Mesendoderm (in vitro differentiated cells): ENCODE measurements at regions not wholly inside any gene's neighbourhood (a gene's known extent, or its start where the extent isn't known, plus 50 kb on each side); places are given as distances from the start of the nearest gene placed in this dataset.
"Not testable (repeated sequence)": the region's sequence is repeated elsewhere in the genome, so short reads cannot be mapped to it uniquely, and the experiment has no call there.

Source experiments
- DNase-seq: peaks from one replicate; pipeline ENCODE4 v3.0.0; 2013
- H2AK5ac ChIP-seq: 2 replicates; pipeline ENCODE4 v1.6.1; 2013; ENCODE audit warnings: low read length, inconsistent platforms
- H2BK120ac ChIP-seq: 2 replicates; pipeline ENCODE4 v1.6.1; 2013; ENCODE audit warnings: low read depth, mild to moderate bottlenecking, low read length, moderate library complexity, mixed read lengths
- H2BK15ac ChIP-seq: replicated peaks from 2 replicates; pipeline ENCODE4 v1.6.1; 2013; ENCODE audit warnings: low read depth, mild to moderate bottlenecking, moderate library complexity
- H2BK5ac ChIP-seq: 2 replicates; pipeline ENCODE4 v1.6.1; 2013; ENCODE audit warnings: low read length, inconsistent platforms
- H3K18ac ChIP-seq: 2 replicates; pipeline ENCODE4 v1.6.1; 2013; ENCODE audit warnings: mild to moderate bottlenecking, low read length, mixed read lengths
- H3K23ac ChIP-seq: one replicate; pipeline ENCODE4 v1.6.1; 2013; ENCODE audit warnings: low read length
- H3K27ac ChIP-seq: 2 replicates; pipeline ENCODE4 v1.5.1; 2013; ENCODE audit warnings: low read depth, mild to moderate bottlenecking, inconsistent platforms, low read length, moderate library complexity
- H3K27me3 ChIP-seq: 2 replicates; pipeline ENCODE4 v1.6.1; 2013; ENCODE audit warnings: low read length, control low read depth, mild to moderate bottlenecking, inconsistent platforms; ENCODE audit not compliant: insufficient read depth, poor library complexity
- H3K36me3 ChIP-seq: 2 replicates; pipeline ENCODE4 v1.6.1; 2013; ENCODE audit warnings: low read length, inconsistent platforms; ENCODE audit not compliant: control insufficient read depth, insufficient read depth
- H3K4ac ChIP-seq: one replicate; pipeline ENCODE4 v1.6.1; 2013; ENCODE audit warnings: low read depth, mild to moderate bottlenecking, low read length, moderate library complexity
- H3K4me1 ChIP-seq: 2 replicates; pipeline ENCODE4 v1.6.1; 2013; ENCODE audit warnings: low read depth, low read length, inconsistent platforms; ENCODE audit not compliant: control insufficient read depth
- H3K4me2 ChIP-seq: 2 replicates; pipeline ENCODE4 v1.6.1; 2013; ENCODE audit warnings: low read length
- H3K4me3 ChIP-seq: 2 replicates; pipeline ENCODE4 v1.5.1; 2013; ENCODE audit warnings: mild to moderate bottlenecking, low read length
- H3K56ac ChIP-seq: one replicate; pipeline ENCODE4 v1.6.1; 2013; ENCODE audit warnings: low read length
- H3K79me1 ChIP-seq: 2 replicates; pipeline ENCODE4 v1.6.1; 2013; ENCODE audit warnings: low read length, inconsistent platforms
- H3K79me2 ChIP-seq: 2 replicates; pipeline ENCODE4 v1.6.1; 2013; ENCODE audit warnings: mild to moderate bottlenecking, low read length; ENCODE audit not compliant: control insufficient read depth, insufficient read depth
- H3K9ac ChIP-seq: 2 replicates; pipeline ENCODE4 v1.6.1; 2013; ENCODE audit warnings: low read length, inconsistent platforms
- H4K5ac ChIP-seq: one replicate; pipeline ENCODE4 v1.6.1; 2013; ENCODE audit warnings: low read length
- H4K8ac ChIP-seq: one replicate; pipeline ENCODE4 v1.6.1; 2013; ENCODE audit warnings: low read depth, mild to moderate bottlenecking, control low read depth, low read length, moderate library complexity
- WGBS: extraction: QIAGEN DNeasy Blood & Tissue Kit; methylation state at CpG from one replicate; pipeline ENCODE4 v1.1.7; 2013; ENCODE audit warnings: low lambda C conversion rate, missing lambda C conversion rate; ENCODE audit not compliant: insufficient coverage; ENCODE audit errors: extremely low coverage; 5-methylcytosine and 5-hydroxymethylcytosine counted together

GRCh38 chr3:153828346-153828745 lies 292.8 kb upstream of the ARHGEF26 start:
- H2BK120ac ChIP-seq, H2BK5ac ChIP-seq, H3K4ac ChIP-seq, H3K4me1 ChIP-seq, H3K56ac ChIP-seq, DNase-seq, H3K79me2 ChIP-seq, H4K8ac ChIP-seq, H2AK5ac ChIP-seq, H3K27me3 ChIP-seq, H3K79me1 ChIP-seq, H3K36me3 ChIP-seq, H2BK15ac ChIP-seq, H3K4me3 ChIP-seq, H3K23ac ChIP-seq, H3K18ac ChIP-seq, H4K5ac ChIP-seq, H3K4me2 ChIP-seq, H3K27ac ChIP-seq, H3K9ac ChIP-seq: not testable (repeated sequence)
- no CpG with 5 or more reads among the region's 3 CpGs for WGBS

GRCh38 chr3:153829606-153830170 lies 291.5 kb upstream of the ARHGEF26 start:
- H3K4ac ChIP-seq, result no peak overlapping the region
- H2BK5ac ChIP-seq, result no peak overlapping the region
- no peak overlapping the region for H3K9ac ChIP-seq
- no peak overlapping the region for H2BK15ac ChIP-seq
- H3K23ac ChIP-seq, result no peak overlapping the region
- H4K5ac ChIP-seq, result no peak overlapping the region
- no peak overlapping the region for H3K4me2 ChIP-seq
- H3K27ac ChIP-seq, result no peak overlapping the region
- H3K36me3 ChIP-seq, result no peaks in the 10 kb centered on the region
- WGBS, result no CpG with 5 or more reads among the region's 2 CpGs
- no peak overlapping the region for H3K56ac ChIP-seq
- H3K18ac ChIP-seq, result no peak overlapping the region
- no peaks in the 10 kb centered on the region for H3K4me1 ChIP-seq
- no peaks in the 10 kb centered on the region for H3K79me2 ChIP-seq
- H2AK5ac ChIP-seq, result no peak overlapping the region
- DNase-seq, result no peak
- no peaks in the 10 kb centered on the region for H3K79me1 ChIP-seq
- H2BK120ac ChIP-seq, result no peak overlapping the region
- no peak overlapping the region for H3K4me3 ChIP-seq
- H4K8ac ChIP-seq, result no peak overlapping the region
- H3K27me3 ChIP-seq, result no peaks in the 10 kb centered on the region

- Histone ChIP-seq H3K27ac (no peak overlapping the region), H3K9ac (no peak overlapping the region), H2BK15ac (no peak overlapping the region), H3K36me3 (no peaks in the 10 kb centered on the region), H2AK5ac (no peak overlapping the region), H3K79me2 (no peaks in the 10 kb centered on the region), H3K4ac (no peak overlapping the region), H4K8ac (no peak overlapping the region), H3K56ac (no peak overlapping the region), H3K4me1 (no peaks in the 10 kb centered on the region), H3K27me3 (no peaks in the 10 kb centered on the region), H3K4me2 (no peak overlapping the region), H3K4me3 (no peak overlapping the region), H2BK120ac (no peak overlapping the region), H2BK5ac (no peak overlapping the region), H3K18ac (no peak overlapping the region), H3K79me1 (no peaks in the 10 kb centered on the region), H4K5ac (no peak overlapping the region), H3K23ac (no peak overlapping the region)
- no peak for DNase-seq
- WGBS, result no CpG with 5 or more reads among the region's 1 CpG
Observed at GRCh38 chr3:153830552-153830951, 290.6 kb upstream of the ARHGEF26 start.

GRCh38 chr3:153835540-153835939 lies 285.6 kb upstream of the ARHGEF26 start:
- Histone ChIP-seq H3K18ac (no peak overlapping the region), H3K4ac (no peak overlapping the region), H4K5ac (no peak overlapping the region), H3K27ac (no peak overlapping the region), H4K8ac (no peak overlapping the region), H3K79me2 (no peaks in the 10 kb centered on the region), H3K4me2 (no peak overlapping the region), H3K56ac (no peak overlapping the region), H2BK15ac (no peak overlapping the region), H3K4me3 (no peak overlapping the region), H3K23ac (no peak overlapping the region), H3K9ac (no peak overlapping the region), H3K4me1 (no peaks in the 10 kb centered on the region), H2BK120ac (no peak overlapping the region), H2AK5ac (no peak overlapping the region), H3K27me3 (no peaks in the 10 kb centered on the region), H2BK5ac (no peak overlapping the region), H3K36me3 (no peaks in the 10 kb centered on the region), H3K79me1 (no peaks in the 10 kb centered on the region)
- no CpG with 5 or more reads among the region's 3 CpGs for whole genome bisulfite sequencing
- peak; percentile 42 for DNase-seq

GRCh38 chr3:153840487-153840886 lies 280.7 kb upstream of the ARHGEF26 start:
- WGBS, result no CpG with 5 or more reads among the region's 1 CpG
- DNase-seq, result no peak
- Histone ChIP-seq H3K18ac (no peak overlapping the region), H3K4me3 (no peak overlapping the region), H3K27me3 (no peaks in the 10 kb centered on the region), H3K36me3 (no peaks in the 10 kb centered on the region), H3K9ac (no peak overlapping the region), H3K23ac (no peak overlapping the region), H2BK120ac (no peak overlapping the region), H4K5ac (no peak overlapping the region), H2AK5ac (no peak overlapping the region), H3K27ac (no peak overlapping the region), H3K79me2 (no peaks in the 10 kb centered on the region), H3K79me1 (no peaks in the 10 kb centered on the region), H2BK15ac (no peak overlapping the region), H2BK5ac (no peak overlapping the region), H3K4me1 (no peaks in the 10 kb centered on the region), H3K4ac (no peak overlapping the region), H3K4me2 (no peak overlapping the region), H3K56ac (no peak overlapping the region), H4K8ac (no peak overlapping the region)

- H3K4me1 ChIP-seq, result no peaks in the 10 kb centered on the region
Observed at GRCh38 chr3:153843994-153844393, 277.2 kb upstream of the ARHGEF26 start.

More at GRCh38 chr3:153843994-153844393, 277.2 kb upstream of the ARHGEF26 start:
- Histone ChIP-seq H2AK5ac (no peak overlapping the region), H3K36me3 (no peaks in the 10 kb centered on the region), H3K4me2 (no peak overlapping the region), H3K23ac (no peak overlapping the region), H3K4ac (no peak overlapping the region), H2BK5ac (no peak overlapping the region), H4K8ac (no peak overlapping the region), H3K27ac (no peak overlapping the region), H3K79me1 (no peaks in the 10 kb centered on the region), H2BK120ac (no peak overlapping the region), H3K4me3 (no peak overlapping the region), H3K79me2 (no peaks in the 10 kb centered on the region), H2BK15ac (no peak overlapping the region), H3K18ac (no peak overlapping the region), H3K27me3 (no peaks in the 10 kb centered on the region), H3K9ac (no peak overlapping the region), H3K56ac (no peak overlapping the region), H4K5ac (no peak overlapping the region)
- no peak for DNase-seq
